Posterior cingulate gyrus (tissue), 11 donors: ENCODE measurements at regions not wholly inside any gene's neighbourhood (a gene's known extent, or its start where the extent isn't known, plus 50 kb on each side); places are given as distances from the start of the nearest gene placed in this dataset.
"Not testable (repeated sequence)": the region's sequence is repeated elsewhere in the genome, so short reads cannot be mapped to it uniquely, and the experiment has no call there.

Experiments used
- DNase-seq, 10 donors: peaks; one replicate each; pipeline versions ENCODE4 v3.0.0 to v3.0.0-alpha.2; 2020 to 2021; ENCODE audit warnings: mixed read lengths in 3 of 10
- intact Hi-C: fragments of 100-400 bp; cut with DNase I; formaldehyde crosslinking; loops from one replicate; pipeline ENCODE4 v1.15.1; 2023

DNA sequence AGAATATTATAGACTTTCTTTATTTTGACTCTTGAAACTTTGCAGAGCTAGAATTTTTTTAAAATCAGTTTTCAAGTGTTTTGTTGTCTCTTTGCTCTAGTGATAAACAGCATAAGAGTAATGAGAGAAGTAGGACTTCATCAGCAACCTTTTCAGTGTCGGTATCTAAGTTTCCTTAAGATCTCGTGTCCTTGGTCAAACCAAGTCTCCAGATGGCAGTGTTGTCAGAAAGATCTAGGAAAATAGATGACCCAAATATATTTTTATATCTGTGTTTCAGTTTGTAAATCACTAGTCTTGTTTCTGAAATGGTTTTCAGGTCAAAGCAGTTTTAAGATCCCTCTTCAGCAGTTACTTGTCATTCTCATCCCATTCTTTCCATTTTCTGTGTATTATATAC is 438.3 kb downstream of the RAPGEF2 start:
- DNase-seq: no peak
- intact Hi-C loops: no loop called here

DNA sequence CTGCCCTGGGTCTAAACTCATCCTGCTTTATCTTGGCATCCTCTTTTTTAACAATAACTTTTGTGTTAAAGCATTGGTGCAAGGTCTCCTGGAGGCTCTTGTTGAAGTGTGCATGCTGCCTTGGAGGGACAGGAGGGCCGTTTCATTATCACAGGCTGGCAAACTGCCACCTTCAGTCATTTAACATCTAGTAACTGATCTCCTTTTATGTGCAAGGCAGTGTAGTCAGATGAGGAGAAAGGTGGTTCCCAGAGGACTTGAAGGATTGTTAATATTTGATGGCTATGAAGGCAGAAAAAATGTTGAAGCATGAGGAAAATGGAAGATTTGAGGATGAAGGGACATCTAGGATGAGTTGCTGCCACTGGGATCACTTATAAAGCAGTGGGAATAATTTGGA is 439.4 kb downstream of the RAPGEF2 start:
- intact Hi-C loops: no loop called here
- DNase-seq: no peak

GRCh38 chr4:159543831-159544230 is 441.0 kb downstream of the RAPGEF2 start:
- DNase-seq: no peak
- intact Hi-C loops: no loop called here

- DNase-seq: no peak
- intact Hi-C loops: no loop called here
Observed at GRCh38 chr4:159545556-159545955, 442.7 kb downstream of the RAPGEF2 start.

GRCh38 chr4:159547645-159548308 is 444.9 kb downstream of the RAPGEF2 start:
- intact Hi-C loops: no loop called here
- DNase-seq: no peak

DNA sequence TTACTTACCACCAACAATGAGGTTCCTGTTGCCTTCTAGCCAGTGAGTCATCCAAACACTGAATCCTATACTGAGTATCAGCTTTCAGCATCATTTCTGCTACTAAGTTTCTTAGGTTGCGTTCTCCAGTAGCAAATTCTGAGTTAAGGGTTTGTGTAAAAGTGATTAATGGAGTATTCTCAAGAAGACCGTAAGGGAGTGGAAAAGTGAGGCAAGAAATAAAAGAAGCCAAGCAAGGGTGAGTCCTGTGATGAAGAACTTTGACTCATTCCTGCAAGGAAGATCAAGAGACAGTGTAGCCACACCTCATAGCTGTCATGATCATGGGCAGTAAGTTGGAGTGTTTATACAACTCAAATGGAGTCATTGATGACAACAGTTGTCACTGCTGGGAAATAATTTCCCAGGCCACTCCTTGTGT is 446.2 kb downstream of the RAPGEF2 start:
- intact Hi-C loops: no loop called here

GRCh38 chr4:159551281-159551680 is 448.4 kb downstream of the RAPGEF2 start:
- no peak for DNase-seq
- intact Hi-C loops: no loop called here

More for the DNA sequence above, 446.2 kb downstream of the RAPGEF2 start:
- no peak for DNase-seq

GRCh38 chr4:159552979-159553768 is 450.3 kb downstream of the RAPGEF2 start:
- DNase-seq: no peak
- intact Hi-C loops: no loop called here

- intact Hi-C loops: no loop called here
Observed at GRCh38 chr4:159555873-159556272, 453.0 kb downstream of the RAPGEF2 start.

DNA sequence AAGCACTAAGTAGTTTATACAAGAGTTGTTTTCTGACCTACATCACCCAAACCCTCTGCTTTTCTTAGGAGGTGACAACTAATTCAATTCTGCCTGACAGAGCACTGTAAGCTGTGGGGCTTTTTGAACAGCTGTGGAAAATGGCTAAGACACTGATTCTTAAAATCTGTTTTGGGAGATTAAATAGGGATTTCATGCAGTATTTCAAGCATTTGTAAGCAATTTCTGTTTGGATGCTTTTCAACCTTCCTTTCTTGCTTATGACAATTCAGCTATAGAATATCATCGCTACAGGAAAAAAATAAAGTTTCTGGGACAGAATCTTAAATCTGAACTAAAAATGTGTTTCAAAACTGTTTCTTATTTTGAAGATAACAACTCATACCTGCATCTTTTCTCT is 459.5 kb downstream of the RAPGEF2 start:
- intact Hi-C loops: no loop called here
- DNase-seq: no peak

More at GRCh38 chr4:159555873-159556272, 453.0 kb downstream of the RAPGEF2 start:
- DNase-seq: no peak

GRCh38 chr4:159563257-159563656 is 460.4 kb downstream of the RAPGEF2 start:
- intact Hi-C loops: no loop called here
- DNase-seq: no peak

DNA sequence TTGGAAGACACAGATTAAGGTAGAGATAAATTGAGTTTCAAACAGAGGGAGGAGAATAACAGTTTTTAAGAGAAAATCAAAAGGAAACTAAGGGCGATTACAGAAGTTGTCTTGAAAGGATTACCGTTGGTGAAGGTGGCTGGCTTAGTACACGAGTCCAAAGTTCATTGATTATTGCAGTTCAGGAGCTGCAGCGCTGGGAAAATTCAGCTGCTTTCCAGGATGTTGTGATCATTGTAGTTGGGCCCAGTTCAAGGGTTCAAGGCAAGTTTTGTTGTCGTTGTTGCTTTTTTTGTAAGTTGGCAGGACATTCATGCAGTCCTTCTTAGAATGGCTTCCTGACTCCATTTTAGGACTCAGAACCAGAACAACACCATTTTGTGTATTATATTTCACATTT is 461.7 kb downstream of the RAPGEF2 start:
- intact Hi-C loops: no loop called here
- DNase-seq: no peak

DNA sequence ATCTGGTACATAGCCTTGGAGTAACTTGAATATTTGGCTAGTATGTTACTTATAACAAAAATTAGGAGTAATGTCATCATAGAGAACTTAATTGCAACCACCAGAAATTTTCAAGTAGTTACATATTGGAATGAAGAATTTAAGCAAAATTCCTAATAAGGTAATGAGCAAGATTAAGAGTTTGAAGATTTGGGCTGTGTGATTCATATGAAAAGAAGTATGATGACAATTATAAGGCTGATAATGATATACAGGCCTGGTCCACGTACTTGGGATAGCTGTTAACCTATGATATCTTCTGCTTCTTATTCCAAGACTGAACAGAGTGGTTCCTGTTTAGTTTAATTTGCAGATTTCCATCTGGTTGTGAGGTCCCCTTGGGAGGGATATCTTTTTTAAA is 463.9 kb downstream of the RAPGEF2 start:
- DNase-seq: no peak
- intact Hi-C loops: no loop called here

GRCh38 chr4:159577241-159577640 is 474.4 kb downstream of the RAPGEF2 start:
- intact Hi-C loops: no loop called here
- no peak for DNase-seq

DNA sequence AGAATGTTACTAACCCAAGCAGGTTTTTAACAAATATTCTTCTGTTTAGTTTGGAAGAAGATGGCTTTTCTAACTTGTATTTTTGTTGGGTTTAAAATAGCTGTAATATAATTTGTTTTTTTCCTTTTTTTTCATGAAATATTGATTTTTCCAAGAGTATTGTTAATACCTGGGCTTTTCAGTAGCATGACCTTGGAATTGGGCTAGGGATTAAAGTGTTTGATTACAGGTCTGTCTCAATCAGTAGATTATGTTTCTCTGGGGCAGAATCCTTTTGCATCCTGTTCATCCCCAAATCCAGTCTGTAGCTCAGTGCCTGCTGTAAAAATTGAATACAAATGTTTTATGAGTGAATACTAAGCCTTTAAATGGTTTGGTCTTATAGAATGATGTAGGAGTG is 479.8 kb downstream of the RAPGEF2 start:
- DNase-seq: no peak
- intact Hi-C loops: no loop called here

DNA sequence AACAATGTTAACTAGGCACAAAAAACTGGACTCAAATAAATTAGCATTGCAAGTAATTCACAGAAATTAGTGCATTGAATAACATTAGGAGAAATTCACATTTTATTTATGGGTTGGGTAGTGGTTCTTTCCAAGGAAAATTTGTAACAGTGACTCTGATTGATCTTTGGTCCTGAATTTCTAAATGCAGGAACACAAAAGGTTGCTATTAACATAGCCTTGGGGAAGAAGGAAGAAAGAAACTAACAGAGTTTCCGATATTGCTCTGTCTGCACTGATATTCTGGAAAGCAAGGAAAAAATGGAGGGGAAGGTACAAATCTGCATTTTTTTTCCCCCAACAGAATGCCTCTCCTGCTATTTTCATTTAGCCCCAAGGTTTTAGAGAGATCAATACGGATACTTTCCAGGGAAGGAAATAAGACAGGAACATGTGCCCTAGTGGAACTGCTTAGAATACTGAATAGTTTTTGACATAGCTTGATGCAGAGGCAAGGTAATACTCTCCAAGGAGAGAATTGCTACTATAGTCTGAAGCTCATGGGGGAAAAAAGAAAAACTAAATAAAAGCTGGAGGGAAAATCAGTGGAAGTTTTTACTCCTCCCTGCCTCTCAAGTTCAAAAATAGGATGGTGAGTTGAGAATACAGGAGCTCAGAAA is 490.1 kb downstream of the RAPGEF2 start:
- no peak for DNase-seq
- intact Hi-C loops: no loop called here

GRCh38 chr4:159593681-159594080 is 490.8 kb downstream of the RAPGEF2 start:
- intact Hi-C loops: no loop called here
- DNase-seq: no peak

GRCh38 chr4:159594576-159594975 is 491.7 kb downstream of the RAPGEF2 start:
- intact Hi-C loops: no loop called here
- DNase-seq: no peak

- not testable (repeated sequence) for DNase-seq
Observed at GRCh38 chr4:159595101-159595500, 492.2 kb downstream of the RAPGEF2 start.

DNA sequence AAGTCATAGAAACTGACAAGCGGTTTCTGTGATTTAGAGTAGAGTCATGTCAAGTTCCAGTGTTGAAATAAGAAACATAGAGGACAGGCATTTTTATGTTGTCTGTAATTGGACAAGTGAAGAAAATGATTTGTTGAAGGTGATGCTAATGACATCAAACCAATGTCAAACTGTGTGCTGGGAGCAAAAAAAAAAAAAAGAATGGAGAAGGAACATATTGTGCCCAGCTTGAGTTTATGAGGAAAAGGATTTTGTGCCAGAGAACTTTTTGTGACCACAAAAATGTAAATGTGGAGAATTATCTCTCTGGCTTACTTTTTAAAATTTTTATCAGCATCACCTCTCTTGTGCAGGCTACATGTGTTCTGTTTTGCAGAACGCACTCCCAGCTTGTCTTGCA is 495.7 kb downstream of the RAPGEF2 start:
- intact Hi-C loops: no loop called here
- DNase-seq: no peak

More at GRCh38 chr4:159595101-159595500, 492.2 kb downstream of the RAPGEF2 start:
- intact Hi-C loops: not testable (repeated sequence)

GRCh38 chr4:159600061-159600460 is 497.2 kb downstream of the RAPGEF2 start:
- no peak for DNase-seq

GRCh38 chr4:159604781-159605180 is 501.9 kb downstream of the RAPGEF2 start:
- intact Hi-C loops: no loop called here

More at GRCh38 chr4:159600061-159600460, 497.2 kb downstream of the RAPGEF2 start:
- intact Hi-C loops: no loop called here

More at GRCh38 chr4:159604781-159605180, 501.9 kb downstream of the RAPGEF2 start:
- no peak for DNase-seq
